Neural cell (in vitro differentiated cells): ENCODE measurements at regions not wholly inside any gene's neighbourhood (a gene's known extent, or its start where the extent isn't known, plus 50 kb on each side); places are given as distances from the start of the nearest gene placed in this dataset.

ENCODE experiments used
- H2AFZ ChIP-seq: fragments of 200-600, 300-800 bp; sonication (generic), shearing (Covaris generic); 2 replicates; pipeline ENCODE4 v1.6.0; 2014; ENCODE audit warnings: low read depth, mild to moderate bottlenecking, antibody characterized with exemption, low read length, moderate library complexity
- H3F3A ChIP-seq: fragments of 200-600 bp; shearing (Covaris generic); 2 replicates; pipeline ENCODE4 v1.6.1; 2016; ENCODE audit warnings: mild to moderate bottlenecking, moderate library complexity, mixed read lengths, antibody characterized with exemption, low read length; ENCODE audit not compliant: insufficient read depth, poor library complexity, severe bottlenecking
- H3K27ac ChIP-seq: fragments of 200-600, 300-800 bp; sonication (generic), shearing (Covaris generic); 2 replicates; pipeline ENCODE4 v1.5.1; 2014; ENCODE audit warnings: mild to moderate bottlenecking, low read length, moderate library complexity
- H3K27me3 ChIP-seq: fragments of 300-800, 200-600 bp; sonication (generic), shearing (Covaris generic); 2 replicates; pipeline ENCODE4 v1.6.0; 2014; ENCODE audit warnings: mild to moderate bottlenecking, low read depth, low read length, moderate library complexity; ENCODE audit not compliant: insufficient read depth
- H3K36me3 ChIP-seq: fragments of 300-800, 200-600 bp; sonication (generic), shearing (Covaris generic); 2 replicates; pipeline ENCODE4 v1.5.1; 2014; ENCODE audit warnings: mild to moderate bottlenecking, antibody characterized with exemption, low read length, moderate library complexity; ENCODE audit not compliant: insufficient read depth
- H3K4me2 ChIP-seq: fragments of 300-800, 200-600 bp; sonication (generic), shearing (Covaris generic); 2 replicates; pipeline ENCODE4 v1.6.0; 2014; ENCODE audit warnings: mild to moderate bottlenecking, low read length
- H3K4me3 ChIP-seq: fragments of 300-800, 200-600 bp; sonication (generic), shearing (Covaris generic); 2 replicates; pipeline ENCODE4 v1.5.1; 2014; ENCODE audit warnings: mild to moderate bottlenecking, low read length, moderate library complexity
- H3K79me2 ChIP-seq: fragments of 200-600 bp; shearing (Covaris generic); replicated peaks from 2 replicates; pipeline ENCODE4 v1.6.0; 2014; ENCODE audit warnings: mild to moderate bottlenecking, low read length, moderate library complexity; ENCODE audit not compliant: insufficient read depth
- H3K9ac ChIP-seq: fragments of 300-800, 200-600 bp; sonication (generic), shearing (Covaris generic); 2 replicates; pipeline ENCODE4 v1.6.1; 2016; ENCODE audit warnings: mild to moderate bottlenecking, low read length, mixed read lengths
- H3K9me2 ChIP-seq: fragments of 200-600 bp; shearing (Covaris generic); 2 replicates; pipeline ENCODE4 v1.6.1; 2016; ENCODE audit warnings: mild to moderate bottlenecking, low read length, mixed read lengths; ENCODE audit not compliant: insufficient read depth
- H3K9me3 ChIP-seq: fragments of 200-600, 300-800 bp; sonication (generic), shearing (Covaris generic); 2 replicates; pipeline ENCODE4 v1.6.1; 2016; ENCODE audit warnings: mild to moderate bottlenecking, mixed run types, low read length, moderate library complexity, mixed read lengths
- H4K20me1 ChIP-seq: fragments of 200-600 bp; shearing (Covaris generic); 2 replicates; pipeline ENCODE4 v1.6.1; 2016; ENCODE audit warnings: mild to moderate bottlenecking, mixed run types; ENCODE audit not compliant: insufficient read depth
- EP300 ChIP-seq: fragments of 450-650 bp; conservative IDR thresholded peaks from 2 replicates; pipeline ENCODE4 v1.6.1; 2014; ENCODE audit warnings: antibody characterized with exemption, mild to moderate bottlenecking, moderate library complexity; ENCODE audit not compliant: poor library complexity, severe bottlenecking
- EZH2 ChIP-seq: fragments of 200-600, 300-800 bp; shearing (Covaris generic), sonication (generic); IDR thresholded peaks from 2 replicates; pipeline ENCODE4 v1.6.1; 2014; ENCODE audit warnings: antibody characterized with exemption, low read length, borderline replicate concordance, mild to moderate bottlenecking; ENCODE audit not compliant: insufficient read depth, poor library complexity, severe bottlenecking
- MXI1 ChIP-seq: fragments of 450-650 bp; conservative IDR thresholded peaks from 2 replicates; pipeline ENCODE4 v1.6.1; 2014; ENCODE audit warnings: antibody characterized with exemption, mild to moderate bottlenecking; ENCODE audit not compliant: poor library complexity, severe bottlenecking
- POLR2AphosphoS5 ChIP-seq: IDR thresholded peaks from 2 replicates; pipeline ENCODE4 v1.6.1; 2012
- RAD21 ChIP-seq: fragments of 450-650 bp; conservative IDR thresholded peaks from 2 replicates; pipeline ENCODE4 v1.6.1; 2014; ENCODE audit warnings: antibody characterized with exemption, mild to moderate bottlenecking, moderate library complexity
- SMC3 ChIP-seq: fragments of 450-650 bp; conservative IDR thresholded peaks from 2 replicates; pipeline ENCODE4 v1.6.1; 2014; ENCODE audit warnings: antibody characterized with exemption, mild to moderate bottlenecking, moderate library complexity; ENCODE audit not compliant: poor library complexity
- TAF1 ChIP-seq: IDR thresholded peaks from 2 replicates; pipeline ENCODE4 v1.6.1; 2012; ENCODE audit warnings: low read depth
- TF ChIP-seq, protein P1 (sequence below): IDR thresholded peaks from 2 replicates; pipeline ENCODE4 v1.6.1; 2012; ENCODE audit warnings: borderline replicate concordance
- TF ChIP-seq, protein P2 (sequence below): fragments of 450-650 bp; IDR thresholded peaks from 2 replicates; pipeline ENCODE4 v1.5.1; 2014; ENCODE audit warnings: antibody characterized with exemption, mild to moderate bottlenecking, moderate library complexity; ENCODE audit not compliant: poor library complexity, severe bottlenecking

DNA sequence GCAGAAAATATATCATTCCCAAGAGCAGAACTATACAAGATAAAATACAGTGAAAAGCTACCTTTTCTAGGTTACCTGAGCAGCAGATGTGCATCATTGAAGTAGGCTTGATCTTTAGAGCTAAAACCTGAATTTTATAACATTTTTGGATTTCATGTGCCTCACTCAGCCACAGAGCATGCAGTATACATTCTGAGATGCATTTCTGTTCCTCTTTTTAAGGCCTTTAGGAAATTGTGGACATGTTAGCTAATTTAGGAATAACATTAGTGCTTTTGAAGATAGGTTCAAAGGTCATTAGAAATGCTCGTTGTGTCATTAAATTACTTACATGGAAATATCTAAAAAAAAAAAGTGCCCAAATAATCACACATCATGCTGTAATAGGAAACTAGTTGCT, 230.6 kb upstream of the PDGFD start:
- Histone ChIP-seq H3K27me3 (no peaks in the 10 kb centered on the region), H3K4me2 (no peak overlapping the region), H3K27ac (no peak overlapping the region), H3K9me2 (no peaks in the 10 kb centered on the region), H3K9me3 (no peaks in the 10 kb centered on the region), H3K9ac (no peak overlapping the region), H3K36me3 (no peaks in the 10 kb centered on the region), H3K79me2 (no peaks in the 10 kb centered on the region), H3K4me3 (no peak overlapping the region), H3F3A (no peaks in the 10 kb centered on the region), H2AFZ (no peak overlapping the region), H4K20me1 (no peaks in the 10 kb centered on the region)
- TF ChIP-seq, protein P1, sequence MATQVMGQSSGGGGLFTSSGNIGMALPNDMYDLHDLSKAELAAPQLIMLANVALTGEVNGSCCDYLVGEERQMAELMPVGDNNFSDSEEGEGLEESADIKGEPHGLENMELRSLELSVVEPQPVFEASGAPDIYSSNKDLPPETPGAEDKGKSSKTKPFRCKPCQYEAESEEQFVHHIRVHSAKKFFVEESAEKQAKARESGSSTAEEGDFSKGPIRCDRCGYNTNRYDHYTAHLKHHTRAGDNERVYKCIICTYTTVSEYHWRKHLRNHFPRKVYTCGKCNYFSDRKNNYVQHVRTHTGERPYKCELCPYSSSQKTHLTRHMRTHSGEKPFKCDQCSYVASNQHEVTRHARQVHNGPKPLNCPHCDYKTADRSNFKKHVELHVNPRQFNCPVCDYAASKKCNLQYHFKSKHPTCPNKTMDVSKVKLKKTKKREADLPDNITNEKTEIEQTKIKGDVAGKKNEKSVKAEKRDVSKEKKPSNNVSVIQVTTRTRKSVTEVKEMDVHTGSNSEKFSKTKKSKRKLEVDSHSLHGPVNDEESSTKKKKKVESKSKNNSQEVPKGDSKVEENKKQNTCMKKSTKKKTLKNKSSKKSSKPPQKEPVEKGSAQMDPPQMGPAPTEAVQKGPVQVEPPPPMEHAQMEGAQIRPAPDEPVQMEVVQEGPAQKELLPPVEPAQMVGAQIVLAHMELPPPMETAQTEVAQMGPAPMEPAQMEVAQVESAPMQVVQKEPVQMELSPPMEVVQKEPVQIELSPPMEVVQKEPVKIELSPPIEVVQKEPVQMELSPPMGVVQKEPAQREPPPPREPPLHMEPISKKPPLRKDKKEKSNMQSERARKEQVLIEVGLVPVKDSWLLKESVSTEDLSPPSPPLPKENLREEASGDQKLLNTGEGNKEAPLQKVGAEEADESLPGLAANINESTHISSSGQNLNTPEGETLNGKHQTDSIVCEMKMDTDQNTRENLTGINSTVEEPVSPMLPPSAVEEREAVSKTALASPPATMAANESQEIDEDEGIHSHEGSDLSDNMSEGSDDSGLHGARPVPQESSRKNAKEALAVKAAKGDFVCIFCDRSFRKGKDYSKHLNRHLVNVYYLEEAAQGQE: no peak
- TF ChIP-seq MXI1 (no peak), SMC3 (no peak), POLR2AphosphoS5 (no peak)
- TF ChIP-seq, protein P2, sequence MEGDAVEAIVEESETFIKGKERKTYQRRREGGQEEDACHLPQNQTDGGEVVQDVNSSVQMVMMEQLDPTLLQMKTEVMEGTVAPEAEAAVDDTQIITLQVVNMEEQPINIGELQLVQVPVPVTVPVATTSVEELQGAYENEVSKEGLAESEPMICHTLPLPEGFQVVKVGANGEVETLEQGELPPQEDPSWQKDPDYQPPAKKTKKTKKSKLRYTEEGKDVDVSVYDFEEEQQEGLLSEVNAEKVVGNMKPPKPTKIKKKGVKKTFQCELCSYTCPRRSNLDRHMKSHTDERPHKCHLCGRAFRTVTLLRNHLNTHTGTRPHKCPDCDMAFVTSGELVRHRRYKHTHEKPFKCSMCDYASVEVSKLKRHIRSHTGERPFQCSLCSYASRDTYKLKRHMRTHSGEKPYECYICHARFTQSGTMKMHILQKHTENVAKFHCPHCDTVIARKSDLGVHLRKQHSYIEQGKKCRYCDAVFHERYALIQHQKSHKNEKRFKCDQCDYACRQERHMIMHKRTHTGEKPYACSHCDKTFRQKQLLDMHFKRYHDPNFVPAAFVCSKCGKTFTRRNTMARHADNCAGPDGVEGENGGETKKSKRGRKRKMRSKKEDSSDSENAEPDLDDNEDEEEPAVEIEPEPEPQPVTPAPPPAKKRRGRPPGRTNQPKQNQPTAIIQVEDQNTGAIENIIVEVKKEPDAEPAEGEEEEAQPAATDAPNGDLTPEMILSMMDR: no peak

DNA sequence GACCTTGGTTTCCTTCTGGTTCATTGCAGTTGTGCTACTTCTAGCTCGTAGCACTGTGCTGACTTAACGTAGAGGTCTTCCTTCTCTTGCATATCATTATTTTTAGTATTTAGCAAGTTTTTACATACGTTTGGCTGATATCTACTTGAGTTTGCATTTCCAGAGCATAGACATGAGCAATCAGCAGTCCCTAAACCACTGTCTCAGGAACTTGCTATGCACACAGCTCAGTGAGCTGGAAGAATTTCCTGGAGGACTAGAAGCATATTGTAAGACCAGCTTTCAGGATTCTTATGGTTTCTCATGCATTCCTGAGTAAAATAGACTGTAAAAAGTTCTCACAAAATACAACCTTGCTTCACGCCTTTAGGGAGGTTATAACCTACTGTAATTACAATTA, 226.7 kb upstream of the PDGFD start:
- Histone ChIP-seq H3K27me3 (no peaks in the 10 kb centered on the region), H3K79me2 (no peaks in the 10 kb centered on the region), H3K36me3 (no peaks in the 10 kb centered on the region), H3K9me3 (no peaks in the 10 kb centered on the region), H3F3A (no peaks in the 10 kb centered on the region), H3K27ac (no peak overlapping the region), H4K20me1 (no peaks in the 10 kb centered on the region), H3K4me3 (no peak overlapping the region), H3K9ac (no peak overlapping the region), H3K4me2 (no peak overlapping the region), H2AFZ (no peak overlapping the region), H3K9me2 (no peaks in the 10 kb centered on the region)
- TF ChIP-seq MXI1 (no peak), RAD21 (no peak), EP300 (no peak), TAF1 (no peak), POLR2AphosphoS5 (no peak), EZH2 (no peak), SMC3 (no peak)
- TF ChIP-seq, protein P1: no peak
- TF ChIP-seq, protein P2: no peak
